Progenitor cell of endocrine pancreas (in vitro differentiated cells): ENCODE measurements at regions not wholly inside any gene's neighbourhood (a gene's known extent, or its start where the extent isn't known, plus 50 kb on each side); places are given as distances from the start of the nearest gene placed in this dataset.

ENCODE experiments used
- DNase-seq: peaks from one replicate; pipeline ENCODE4 v3.0.0; 2021; ENCODE audit warnings: low spot score; ENCODE audit not compliant: unreplicated experiment
- H3K27ac Mint-ChIP-seq: 2 replicates; pipeline ENCODE4 v1.8.0; 2021; ENCODE audit warnings: mild to moderate bottlenecking, moderate library complexity, mixed read lengths
- H3K27me3 Mint-ChIP-seq: 2 replicates; pipeline ENCODE4 v1.8.0; 2021; ENCODE audit warnings: mixed read lengths
- H3K36me3 Mint-ChIP-seq: 2 replicates; pipeline ENCODE4 v1.8.0; 2022; ENCODE audit warnings: mixed read lengths; ENCODE audit not compliant: insufficient read depth
- H3K4me1 Mint-ChIP-seq: 2 replicates; pipeline ENCODE4 v1.8.0; 2021; ENCODE audit warnings: low read depth, mixed read lengths
- H3K4me3 Mint-ChIP-seq: 2 replicates; pipeline ENCODE4 v1.8.0; 2021; ENCODE audit warnings: low read depth, mild to moderate bottlenecking, moderate library complexity, mixed read lengths
- H3K9me3 Mint-ChIP-seq: 2 replicates; pipeline ENCODE4 v1.8.0; 2021; ENCODE audit warnings: low read depth, mixed read lengths
- CTCF ChIP-seq: fragments of 200-600 bp; sonication (generic); IDR thresholded peaks from one replicate; pipeline ENCODE4 v1.5.0; 2021; ENCODE audit warnings: antibody characterized with exemption, mild to moderate bottlenecking; ENCODE audit not compliant: unreplicated experiment

GRCh38 chr3:187966096-187966495 lies 187.9 kb upstream of the LPP start:
- peaks cover 12% of the 10 kb centered on the region for H3K27me3 Mint-ChIP-seq
- H3K4me1 Mint-ChIP-seq: no peaks in the 10 kb centered on the region
- no peak for DNase-seq
- H3K9me3 Mint-ChIP-seq: no peaks in the 10 kb centered on the region
- no peak overlapping the region for H3K27ac Mint-ChIP-seq
- no peak overlapping the region for H3K4me3 Mint-ChIP-seq
- no peak for TF ChIP-seq CTCF
- H3K36me3 Mint-ChIP-seq: no peaks in the 10 kb centered on the region

GRCh38 chr3:187966636-187967406 lies 187.1 kb upstream of the LPP start:
- Mint-ChIP-seq H3K27ac (no peak overlapping the region), H3K4me3 (no peak overlapping the region), H3K9me3 (no peaks in the 10 kb centered on the region), H3K4me1 (no peaks in the 10 kb centered on the region), H3K27me3 (peaks cover 13% of the 10 kb centered on the region), H3K36me3 (no peaks in the 10 kb centered on the region)
- no peak for DNase-seq
- TF ChIP-seq CTCF: no peak

GRCh38 chr3:187967993-187968392 lies 186.0 kb upstream of the LPP start:
- no peak overlapping the region for H3K4me3 Mint-ChIP-seq

GRCh38 chr3:187968883-187969580 lies 184.9 kb upstream of the LPP start:
- no peak overlapping the region for H3K27ac Mint-ChIP-seq
- no peak for TF ChIP-seq CTCF
- H3K4me3 Mint-ChIP-seq: no peak overlapping the region
- H3K4me1 Mint-ChIP-seq: no peaks in the 10 kb centered on the region
- no peaks in the 10 kb centered on the region for H3K36me3 Mint-ChIP-seq
- no peak for DNase-seq
- peaks cover 12% of the 10 kb centered on the region for H3K27me3 Mint-ChIP-seq
- H3K9me3 Mint-ChIP-seq: no peaks in the 10 kb centered on the region

More at GRCh38 chr3:187967993-187968392, 186.0 kb upstream of the LPP start:
- no peak for DNase-seq
- H3K4me1 Mint-ChIP-seq: no peaks in the 10 kb centered on the region
- no peaks in the 10 kb centered on the region for H3K9me3 Mint-ChIP-seq
- no peak for TF ChIP-seq CTCF
- H3K27me3 Mint-ChIP-seq: peaks cover 16% of the 10 kb centered on the region
- no peak overlapping the region for H3K27ac Mint-ChIP-seq
- H3K36me3 Mint-ChIP-seq: no peaks in the 10 kb centered on the region

GRCh38 chr3:187969581-187969950 lies 184.4 kb upstream of the LPP start:
- no peaks in the 10 kb centered on the region for H3K9me3 Mint-ChIP-seq
- H3K36me3 Mint-ChIP-seq: no peaks in the 10 kb centered on the region
- H3K4me1 Mint-ChIP-seq: no peaks in the 10 kb centered on the region
- TF ChIP-seq CTCF: no peak
- H3K27me3 Mint-ChIP-seq: peaks cover 15% of the 10 kb centered on the region
- no peak for DNase-seq
- no peak overlapping the region for H3K4me3 Mint-ChIP-seq
- no peak overlapping the region for H3K27ac Mint-ChIP-seq
